A673 (cell line): ENCODE measurements at regions not wholly inside any gene's neighbourhood (a gene's known extent, or its start where the extent isn't known, plus 50 kb on each side); places are given as distances from the start of the nearest gene placed in this dataset.

Source experiments
- BruUV-seq: library from RNA; stranded (reverse); fragments of 400-500 nt; replicated peaks from 2 replicates; lab custom pipeline; 2021; lab: Mats Ljungman, UMichigan
- CTCF ChIA-PET: fragments of 300-600 bp; sonication (Branson Sonifier 250); formaldehyde crosslinking; loops from one replicate; lab custom pipeline; 2022; ENCODE audit warnings: antibody characterized with exemption; lab: Charles Lee
- POLR2A ChIA-PET: fragments of 300-600 bp; sonication (Branson Sonifier 250); formaldehyde crosslinking; loops from one replicate; lab custom pipeline; 2022; ENCODE audit warnings: antibody characterized with exemption; ENCODE audit not compliant: low non-redundant PET; lab: Charles Lee
- DNase-seq: peaks from one replicate; pipeline ENCODE4 v3.0.0-alpha.2; 2015; ENCODE audit warnings: low spot score
- H3K27ac ChIP-seq: fragments of 200-600 bp; sonication (generic); 2 replicates; pipeline ENCODE4 v1.5.1; 2016; ENCODE audit warnings: mixed run types, low read depth, mild to moderate bottlenecking, mixed read lengths, antibody characterized with exemption, low read length; ENCODE audit not compliant: poor library complexity, severe bottlenecking
- H3K27me3 ChIP-seq: fragments of 200-600 bp; sonication (generic); replicated peaks from 2 replicates; pipeline ENCODE4 v1.6.1; 2017; ENCODE audit warnings: mixed run types, low read depth, mild to moderate bottlenecking, mixed read lengths, antibody characterized with exemption, low read length; ENCODE audit not compliant: insufficient read depth, poor library complexity
- H3K36me3 ChIP-seq: fragments of 200-600 bp; sonication (generic); 2 replicates; pipeline ENCODE4 v1.6.1; 2016; ENCODE audit warnings: mixed run types, mild to moderate bottlenecking, mixed read lengths, antibody characterized with exemption, low read length; ENCODE audit not compliant: insufficient read depth, poor library complexity, severe bottlenecking
- H3K4me1 ChIP-seq: fragments of 200-600 bp; sonication (generic); 2 replicates; pipeline ENCODE4 v1.6.1; 2017; ENCODE audit warnings: mixed run types, mild to moderate bottlenecking, mixed read lengths, antibody characterized with exemption, low read length; ENCODE audit not compliant: insufficient read depth, poor library complexity, severe bottlenecking
- H3K4me3 ChIP-seq: fragments of 200-600 bp; sonication (generic); 2 replicates; pipeline ENCODE4 v1.5.1; 2016; ENCODE audit warnings: low read depth, mixed run types, mild to moderate bottlenecking, mixed read lengths, low read length; ENCODE audit not compliant: poor library complexity, severe bottlenecking
- H3K9me3 ChIP-seq: fragments of 200-600 bp; sonication (generic); 2 replicates; pipeline ENCODE4 v1.6.1; 2016; ENCODE audit warnings: mixed run types, low read depth, mild to moderate bottlenecking, mixed read lengths, antibody characterized with exemption, low read length; ENCODE audit not compliant: poor library complexity, severe bottlenecking
- CTCF ChIP-seq: fragments of 300-800, 200-600 bp; sonication (generic); conservative IDR thresholded peaks from 2 replicates; pipeline ENCODE4 v1.5.1; 2017; ENCODE audit warnings: low read depth, mild to moderate bottlenecking, antibody characterized with exemption, low read length, moderate library complexity, mixed read lengths
- EZH2 ChIP-seq: fragments of 200-600 bp; sonication (generic); IDR thresholded peaks from 2 replicates; pipeline ENCODE4 v1.6.1; 2017; ENCODE audit warnings: borderline replicate concordance, low read depth, mild to moderate bottlenecking, mixed read lengths, antibody characterized with exemption, low read length; ENCODE audit not compliant: poor library complexity, severe bottlenecking
- intact Hi-C: fragments of 100-400 bp; cut with micrococcal nuclease; formaldehyde crosslinking; loops from one replicate; pipeline ENCODE4 v1.10.0; 2022; ENCODE audit not compliant: unreplicated experiment

- BruUV-seq: no TSS peak
- Histone ChIP-seq H3K27ac (no peak overlapping the region), H3K36me3 (no peaks in the 10 kb centered on the region), H3K9me3 (no peaks in the 10 kb centered on the region), H3K4me3 (no peak overlapping the region), H3K27me3 (peaks cover 4% of the 10 kb centered on the region), H3K4me1 (no peaks in the 10 kb centered on the region)
- ChIA-PET CTCF (no interaction called here), POLR2A (no interaction called here)
- DNase-seq: no peak
- no peak for TF ChIP-seq CTCF
- no peak for TF ChIP-seq EZH2
- intact Hi-C loops: no loop called here
These were observed 319.1 kb downstream of the KIF20B start for GRCh38 chr10:90020506-90020905.

GRCh38 chr10:90023950-90024349 lies 322.6 kb downstream of the KIF20B start:
- intact Hi-C loops: no loop called here
- H3K9me3 ChIP-seq: no peaks in the 10 kb centered on the region
- H3K36me3 ChIP-seq: no peaks in the 10 kb centered on the region
- no peak overlapping the region for H3K4me3 ChIP-seq
- BruUV-seq: no TSS peak
- no peak for DNase-seq
- ChIA-PET CTCF (no interaction called here), POLR2A (no interaction called here)
- H3K4me1 ChIP-seq: no peaks in the 10 kb centered on the region
- no peak for TF ChIP-seq EZH2
- no peak for TF ChIP-seq CTCF
- H3K27ac ChIP-seq: no peak overlapping the region
- H3K27me3 ChIP-seq: peaks cover 10% of the 10 kb centered on the region

GRCh38 chr10:90028312-90028711 lies 326.9 kb downstream of the KIF20B start:
- intact Hi-C loops: no loop called here
- CTCF ChIA-PET: no interaction called here
- no peak for DNase-seq
- no peaks in the 10 kb centered on the region for H3K36me3 ChIP-seq
- POLR2A ChIA-PET: no interaction called here
- TF ChIP-seq CTCF (no peak), EZH2 (no peak)
- H3K27me3 ChIP-seq: peaks cover 15% of the 10 kb centered on the region
- no peak overlapping the region for H3K4me3 ChIP-seq
- H3K9me3 ChIP-seq: no peaks in the 10 kb centered on the region
- no TSS peak for BruUV-seq
- H3K27ac ChIP-seq: no peak overlapping the region
- no peaks in the 10 kb centered on the region for H3K4me1 ChIP-seq
